ENCODE measurements at regions not wholly inside any gene's neighbourhood (a gene's known extent, or its start where the extent isn't known, plus 50 kb on each side); places are given as distances from the start of the nearest gene placed in this dataset.
A peak's percentile ranks its signal among the peaks of the same experiment; 100 is the strongest.
"Not testable (repeated sequence)": the region's sequence is repeated elsewhere in the genome, so short reads cannot be mapped to it uniquely, and the experiment has no call there.

- DNase-seq: no peak
Measured at GRCh38 chr4:118589471-118590055, 95.6 kb upstream of the METTL14 start.

- peak; percentile 87 for DNase-seq
Measured at GRCh38 chr4:118591339-118592046, 93.7 kb upstream of the METTL14 start.

GRCh38 chr4:118592289-118592688 is 92.9 kb upstream of the METTL14 start:
- DNase-seq: not testable (repeated sequence)

- not testable (repeated sequence) for DNase-seq
Measured at GRCh38 chr4:118595883-118596282, 89.3 kb upstream of the METTL14 start.

- DNase-seq: not testable (repeated sequence)
Measured at GRCh38 chr4:118625097-118625496, 60.1 kb upstream of the METTL14 start.

GRCh38 chr4:118629697-118630096 is 55.5 kb upstream of the METTL14 start:
- not testable (repeated sequence) for DNase-seq

- not testable (repeated sequence) for DNase-seq
Measured at GRCh38 chr4:118630897-118631296, 54.3 kb upstream of the METTL14 start.

GRCh38 chr4:118631321-118632050 is 53.7 kb upstream of the METTL14 start:
- not testable (repeated sequence) for DNase-seq

GRCh38 chr4:118633476-118633875 is 51.7 kb upstream of the METTL14 start:
- not testable (repeated sequence) for DNase-seq

GRCh38 chr4:118634126-118634875 is 50.9 kb upstream of the METTL14 start:
- DNase-seq: not testable (repeated sequence)

All from CD4-positive, alpha-beta T cell treated with Interleukin-6 for 4 hours (primary cell).